KMS-11 (cell line): ENCODE measurements at regions not wholly inside any gene's neighbourhood (a gene's known extent, or its start where the extent isn't known, plus 50 kb on each side); places are given as distances from the start of the nearest gene placed in this dataset.

Source experiments
- H2AFZ ChIP-seq: fragments of 200-600 bp; sonication (generic); 2 replicates; pipeline ENCODE4 v1.6.1; 2016; ENCODE audit warnings: antibody characterized with exemption, mixed run types, low read depth
- H3K27ac ChIP-seq: fragments of 200-600 bp; sonication (generic); 2 replicates; pipeline ENCODE4 v1.6.1; 2016; ENCODE audit warnings: mild to moderate bottlenecking, mixed run types
- H3K27me3 ChIP-seq: fragments of 200-600 bp; sonication (generic); 2 replicates; pipeline ENCODE4 v1.6.1; 2017; ENCODE audit warnings: mild to moderate bottlenecking, low read depth, mixed run types, moderate library complexity; ENCODE audit not compliant: insufficient read depth
- H3K36me3 ChIP-seq: fragments of 200-600 bp; sonication (generic); 2 replicates; pipeline ENCODE4 v1.6.1; 2017; ENCODE audit warnings: mild to moderate bottlenecking, mixed run types; ENCODE audit not compliant: insufficient read depth
- H3K4me1 ChIP-seq: fragments of 200-600 bp; sonication (generic); 2 replicates; pipeline ENCODE4 v1.6.1; 2016; ENCODE audit warnings: mild to moderate bottlenecking, low read depth, mixed run types; ENCODE audit not compliant: poor library complexity, severe bottlenecking
- H3K4me2 ChIP-seq: fragments of 200-600 bp; sonication (generic); 2 replicates; pipeline ENCODE4 v1.7.0; 2016; ENCODE audit warnings: mild to moderate bottlenecking, mixed run types
- H3K4me3 ChIP-seq: fragments of 200-600 bp; sonication (generic); IDR thresholded peaks from 2 replicates; pipeline ENCODE4 v1.6.1; 2017; ENCODE audit warnings: low read depth, low read length, mixed read lengths; ENCODE audit not compliant: insufficient read depth
- H3K79me2 ChIP-seq: fragments of 200-600 bp; sonication (generic); 2 replicates; pipeline ENCODE4 v1.6.1; 2016; ENCODE audit warnings: low read depth, mixed run types; ENCODE audit not compliant: insufficient read depth
- H3K9ac ChIP-seq: fragments of 200-600 bp; sonication (generic); 2 replicates; pipeline ENCODE4 v1.6.1; 2016; ENCODE audit warnings: mild to moderate bottlenecking, mixed run types
- H4K20me1 ChIP-seq: fragments of 200-600 bp; sonication (generic); 2 replicates; pipeline ENCODE4 v1.6.1; 2016; ENCODE audit warnings: mild to moderate bottlenecking, mixed run types; ENCODE audit not compliant: insufficient read depth
- TF ChIP-seq, protein P1 (sequence below): fragments of 200-600 bp; sonication (generic); conservative IDR thresholded peaks from 2 replicates; pipeline ENCODE4 v1.6.1; 2017; ENCODE audit warnings: low read depth, mild to moderate bottlenecking, antibody characterized with exemption, low read length, moderate library complexity, mixed read lengths

DNA sequence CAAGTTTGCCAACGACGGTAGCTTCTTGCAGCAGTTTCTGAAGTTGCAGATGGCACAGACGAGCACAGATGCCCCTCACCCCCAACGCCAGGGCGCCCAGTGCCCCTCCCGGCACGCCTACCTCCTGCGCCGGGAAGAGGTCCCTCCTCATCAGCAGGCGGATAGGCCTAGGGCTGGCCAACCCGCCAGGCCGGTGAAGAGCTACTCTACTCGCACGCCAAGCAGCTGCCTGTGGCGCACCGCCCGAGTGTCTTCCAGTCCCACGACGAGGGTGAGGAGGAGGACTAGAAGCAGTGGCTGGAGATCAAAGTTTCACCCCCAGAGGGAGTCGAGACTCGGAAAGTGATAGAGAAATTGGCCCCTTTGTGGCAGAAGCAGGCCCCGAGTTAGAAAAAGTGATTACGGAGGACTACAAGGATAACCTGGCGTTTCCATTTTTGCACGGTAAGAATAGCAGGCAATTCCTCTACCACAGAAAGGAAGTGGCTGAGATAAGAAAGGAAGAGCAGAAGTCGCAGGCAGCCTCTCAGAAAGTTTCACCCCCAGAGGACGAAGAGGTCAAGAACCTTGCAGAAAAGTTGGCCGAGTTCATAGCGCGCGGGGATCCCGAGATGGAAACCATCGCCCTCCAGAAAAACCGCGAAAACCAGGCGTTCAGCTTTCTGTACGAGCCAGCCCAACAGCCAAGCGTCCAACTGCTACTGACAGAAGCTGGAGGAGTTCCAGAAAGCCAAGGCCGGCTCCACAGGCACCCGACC is 170.4 kb downstream of the HINT1 start:
- TF ChIP-seq, protein P1, sequence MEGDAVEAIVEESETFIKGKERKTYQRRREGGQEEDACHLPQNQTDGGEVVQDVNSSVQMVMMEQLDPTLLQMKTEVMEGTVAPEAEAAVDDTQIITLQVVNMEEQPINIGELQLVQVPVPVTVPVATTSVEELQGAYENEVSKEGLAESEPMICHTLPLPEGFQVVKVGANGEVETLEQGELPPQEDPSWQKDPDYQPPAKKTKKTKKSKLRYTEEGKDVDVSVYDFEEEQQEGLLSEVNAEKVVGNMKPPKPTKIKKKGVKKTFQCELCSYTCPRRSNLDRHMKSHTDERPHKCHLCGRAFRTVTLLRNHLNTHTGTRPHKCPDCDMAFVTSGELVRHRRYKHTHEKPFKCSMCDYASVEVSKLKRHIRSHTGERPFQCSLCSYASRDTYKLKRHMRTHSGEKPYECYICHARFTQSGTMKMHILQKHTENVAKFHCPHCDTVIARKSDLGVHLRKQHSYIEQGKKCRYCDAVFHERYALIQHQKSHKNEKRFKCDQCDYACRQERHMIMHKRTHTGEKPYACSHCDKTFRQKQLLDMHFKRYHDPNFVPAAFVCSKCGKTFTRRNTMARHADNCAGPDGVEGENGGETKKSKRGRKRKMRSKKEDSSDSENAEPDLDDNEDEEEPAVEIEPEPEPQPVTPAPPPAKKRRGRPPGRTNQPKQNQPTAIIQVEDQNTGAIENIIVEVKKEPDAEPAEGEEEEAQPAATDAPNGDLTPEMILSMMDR: no peak
- Histone ChIP-seq H3K4me1 (no peaks in the 10 kb centered on the region), H3K4me2 (no peak overlapping the region), H3K79me2 (no peaks in the 10 kb centered on the region), H3K9ac (no peak overlapping the region), H3K27ac (no peak overlapping the region), H2AFZ (no peak overlapping the region), H3K27me3 (no peaks in the 10 kb centered on the region), H3K36me3 (no peaks in the 10 kb centered on the region), H4K20me1 (no peaks in the 10 kb centered on the region), H3K4me3 (no peak overlapping the region)

GRCh38 chr5:130992621-130993020 is 172.4 kb downstream of the HINT1 start:
- Histone ChIP-seq H3K4me2 (no peak overlapping the region), H3K27me3 (no peaks in the 10 kb centered on the region), H3K79me2 (no peaks in the 10 kb centered on the region), H2AFZ (no peak overlapping the region), H3K9ac (no peak overlapping the region), H3K4me1 (no peaks in the 10 kb centered on the region), H3K27ac (no peak overlapping the region), H3K36me3 (no peaks in the 10 kb centered on the region), H4K20me1 (no peaks in the 10 kb centered on the region), H3K4me3 (no peak overlapping the region)
- TF ChIP-seq, protein P1: no peak

DNA sequence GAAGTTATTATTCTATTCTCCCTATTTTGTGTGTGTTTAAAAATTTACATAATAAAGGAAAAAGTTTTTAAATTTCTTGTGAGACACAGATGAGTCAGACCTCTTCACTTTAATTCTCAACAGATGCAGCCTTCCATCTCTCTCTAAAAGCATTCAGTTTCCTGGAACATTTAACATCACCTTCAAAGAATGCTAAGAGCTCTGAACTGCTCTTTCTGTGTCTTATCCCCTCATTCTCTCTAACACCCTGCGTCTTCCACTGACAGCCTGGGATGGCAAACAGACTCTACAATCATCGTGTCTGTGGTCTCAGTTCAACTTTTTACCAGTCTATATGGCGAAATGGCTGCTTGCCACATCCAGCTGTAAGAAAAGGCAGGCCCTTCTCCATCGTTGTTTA is 173.0 kb downstream of the HINT1 start:
- H4K20me1 ChIP-seq: no peaks in the 10 kb centered on the region
- no peaks in the 10 kb centered on the region for H3K27me3 ChIP-seq
- H3K4me3 ChIP-seq: no peak overlapping the region
- H3K36me3 ChIP-seq: no peaks in the 10 kb centered on the region
- no peaks in the 10 kb centered on the region for H3K79me2 ChIP-seq
- no peak overlapping the region for H3K4me2 ChIP-seq
- TF ChIP-seq, protein P1: no peak
- no peaks in the 10 kb centered on the region for H3K4me1 ChIP-seq
- H3K27ac ChIP-seq: no peak overlapping the region
- H2AFZ ChIP-seq: no peak overlapping the region
- no peak overlapping the region for H3K9ac ChIP-seq

DNA sequence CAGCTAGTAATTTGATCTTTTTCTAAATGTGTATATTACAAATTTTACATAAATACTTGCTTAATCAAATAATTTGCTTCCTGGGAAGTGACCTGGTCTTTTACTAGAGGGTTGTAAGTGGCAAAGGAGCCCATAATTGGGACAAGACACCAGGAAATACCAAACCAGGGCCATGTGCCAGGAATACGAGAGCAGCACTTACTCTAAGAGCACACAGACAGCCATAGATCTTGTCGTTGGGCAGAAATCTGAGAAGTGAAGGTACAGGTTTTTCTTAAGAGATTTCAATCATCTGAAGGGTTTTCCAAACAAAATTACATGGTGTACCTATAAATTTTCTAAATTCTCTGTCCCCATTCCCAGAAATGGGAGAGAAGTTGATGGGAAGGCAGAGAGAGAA is 179.3 kb downstream of the HINT1 start:
- TF ChIP-seq, protein P1: no peak
- Histone ChIP-seq H3K79me2 (no peaks in the 10 kb centered on the region), H2AFZ (no peak overlapping the region), H4K20me1 (no peaks in the 10 kb centered on the region), H3K27me3 (no peaks in the 10 kb centered on the region), H3K4me1 (no peaks in the 10 kb centered on the region), H3K4me3 (no peak overlapping the region), H3K4me2 (no peak overlapping the region), H3K9ac (no peak overlapping the region), H3K36me3 (no peaks in the 10 kb centered on the region), H3K27ac (no peak overlapping the region)
